C4-2B (cell line): ENCODE measurements at regions not wholly inside any gene's neighbourhood (a gene's known extent, or its start where the extent isn't known, plus 50 kb on each side); places are given as distances from the start of the nearest gene placed in this dataset.

Experiments used
- H3K27ac ChIP-seq: fragments of 450-650 bp; 2 replicates; pipeline ENCODE4 v1.5.1; 2017
- CTCF ChIP-seq: fragments of 450-650 bp; conservative IDR thresholded peaks from 2 replicates; pipeline ENCODE4 v1.5.1; 2017; ENCODE audit warnings: mild to moderate bottlenecking
- ZFX ChIP-seq: fragments of 450-650 bp; IDR thresholded peaks from 2 replicates; pipeline ENCODE4 v1.6.1; 2017

- TF ChIP-seq ZFX, result no peak
- TF ChIP-seq CTCF, result peak; percentile 76
Observed at GRCh38 chr16:11405331-11406176, 60.3 kb downstream of the RMI2 start.

GRCh38 chr16:11406177-11406560 lies 60.9 kb downstream of the RMI2 start:
- no peak for TF ChIP-seq CTCF
- no peak for TF ChIP-seq ZFX
- H3K27ac ChIP-seq, result no peak overlapping the region

More at GRCh38 chr16:11405331-11406176, 60.3 kb downstream of the RMI2 start:
- no peak overlapping the region for H3K27ac ChIP-seq

GRCh38 chr16:11407047-11407982 lies 62.1 kb downstream of the RMI2 start:
- TF ChIP-seq ZFX (no peak), CTCF (peak; percentile 76)
- H3K27ac ChIP-seq, result no peak overlapping the region

GRCh38 chr16:11408216-11408615 lies 63.0 kb downstream of the RMI2 start:
- H3K27ac ChIP-seq, result no peak overlapping the region
- no peak for TF ChIP-seq ZFX
- no peak for TF ChIP-seq CTCF

GRCh38 chr16:11409398-11409797 lies 64.1 kb downstream of the RMI2 start:
- TF ChIP-seq CTCF (no peak), ZFX (no peak)
- no peak overlapping the region for H3K27ac ChIP-seq

- no peak for TF ChIP-seq CTCF
- no peak for TF ChIP-seq ZFX
- H3K27ac ChIP-seq, result no peak overlapping the region
Observed at GRCh38 chr16:11410376-11411058, 65.3 kb downstream of the RMI2 start.
